Bronchial epithelial cell (primary cell): ENCODE measurements at regions not wholly inside any gene's neighbourhood (a gene's known extent, or its start where the extent isn't known, plus 50 kb on each side); places are given as distances from the start of the nearest gene placed in this dataset.

Experiments used
- DNase-seq: peaks from one replicate; pipeline ENCODE4 v3.0.0-alpha.2; 2010; ENCODE audit warnings: low read depth
- FAIRE-seq: peaks from 2 replicates; lab custom pipeline; 2011; peaks lifted over from hg19 to GRCh38; lab: Jason Lieb, UNC
- H3K27me3 ChIP-seq: 2 replicates; pipeline ENCODE4 v1.5.1; 2011; ENCODE audit warnings: low read length; ENCODE audit not compliant: control insufficient read depth, insufficient read depth
- H3K36me3 ChIP-seq: 2 replicates; pipeline ENCODE4 v1.5.1; 2011; ENCODE audit warnings: low read length; ENCODE audit not compliant: control insufficient read depth, insufficient read depth
- H3K4me3 ChIP-seq: 2 replicates; pipeline ENCODE4 v1.5.1; 2011; ENCODE audit warnings: mild to moderate bottlenecking, low read depth, low read length, control low read depth
- CTCF ChIP-seq: IDR thresholded peaks from 2 replicates; pipeline ENCODE4 v1.5.1; 2011; ENCODE audit warnings: mild to moderate bottlenecking, moderate library complexity, low read length, control low read depth, inconsistent platforms; ENCODE audit not compliant: insufficient read depth, severe bottlenecking

GRCh38 chr2:65681503-65681902 is 249.1 kb upstream of the SPRED2 start:
- Histone ChIP-seq H3K27me3 (no peaks in the 10 kb centered on the region), H3K4me3 (no peak overlapping the region), H3K36me3 (no peaks in the 10 kb centered on the region)
- FAIRE-seq, result no peak
- DNase-seq, result no peak
- TF ChIP-seq CTCF, result no peak

GRCh38 chr2:65678779-65679391 is 246.5 kb upstream of the SPRED2 start:
- Histone ChIP-seq H3K36me3 (no peaks in the 10 kb centered on the region), H3K27me3 (no peaks in the 10 kb centered on the region), H3K4me3 (no peak overlapping the region)
- TF ChIP-seq CTCF, result no peak
- FAIRE-seq (peak; percentile 79), DNase-seq (no peak)

- Histone ChIP-seq H3K4me3 (no peak overlapping the region), H3K27me3 (no peaks in the 10 kb centered on the region), H3K36me3 (no peaks in the 10 kb centered on the region)
- TF ChIP-seq CTCF, result no peak
- DNase-seq (no peak), FAIRE-seq (no peak)
Observed at GRCh38 chr2:65675350-65675749, 243.0 kb upstream of the SPRED2 start.

- no peak for FAIRE-seq
Observed at GRCh38 chr2:65671670-65672242, 239.4 kb upstream of the SPRED2 start.

GRCh38 chr2:65669574-65669973 is 237.2 kb upstream of the SPRED2 start:
- Histone ChIP-seq H3K36me3 (no peaks in the 10 kb centered on the region), H3K27me3 (no peaks in the 10 kb centered on the region), H3K4me3 (no peak overlapping the region)
- TF ChIP-seq CTCF, result no peak
- FAIRE-seq (no peak), DNase-seq (no peak)

More at GRCh38 chr2:65671670-65672242, 239.4 kb upstream of the SPRED2 start:
- TF ChIP-seq CTCF, result no peak
- no peak for DNase-seq
- H3K36me3 ChIP-seq, result no peaks in the 10 kb centered on the region
- H3K4me3 ChIP-seq, result no peak overlapping the region
- no peaks in the 10 kb centered on the region for H3K27me3 ChIP-seq

DNA sequence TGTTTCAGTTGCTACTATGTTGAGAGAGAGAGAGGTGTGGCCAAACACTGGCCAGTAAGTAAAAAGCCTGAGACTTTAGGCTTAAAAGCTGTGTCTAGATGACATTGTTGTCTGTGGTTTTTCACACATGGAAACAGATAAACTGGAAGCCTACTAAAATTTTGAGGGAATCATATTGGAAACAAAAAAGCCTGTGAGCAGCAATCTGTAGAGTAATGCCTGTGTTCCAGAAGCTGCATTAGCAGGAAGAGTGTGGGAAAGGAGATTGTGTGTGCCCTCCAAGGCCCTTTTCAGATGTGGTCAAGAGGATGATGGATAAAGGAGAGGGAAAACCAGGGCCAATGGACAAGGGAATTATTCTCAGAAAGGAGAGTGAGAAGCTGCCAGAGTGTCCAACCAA is 236.3 kb upstream of the SPRED2 start:
- DNase-seq (no peak), FAIRE-seq (no peak)
- Histone ChIP-seq H3K27me3 (no peaks in the 10 kb centered on the region), H3K4me3 (no peak overlapping the region), H3K36me3 (no peaks in the 10 kb centered on the region)
- no peak for TF ChIP-seq CTCF
